22Rv1 (cell line): ENCODE measurements at regions not wholly inside any gene's neighbourhood (a gene's known extent, or its start where the extent isn't known, plus 50 kb on each side); places are given as distances from the start of the nearest gene placed in this dataset.

Experiments used
- ZFX ChIP-seq: fragments of 450-650 bp; IDR thresholded peaks from 2 replicates; pipeline ENCODE4 v1.6.1; 2017; ENCODE audit warnings: antibody characterized with exemption, borderline replicate concordance
- TF ChIP-seq, protein P1 (sequence below): fragments of 450-650 bp; IDR thresholded peaks from 2 replicates; pipeline ENCODE4 v1.5.1; 2017; ENCODE audit warnings: mild to moderate bottlenecking

DNA sequence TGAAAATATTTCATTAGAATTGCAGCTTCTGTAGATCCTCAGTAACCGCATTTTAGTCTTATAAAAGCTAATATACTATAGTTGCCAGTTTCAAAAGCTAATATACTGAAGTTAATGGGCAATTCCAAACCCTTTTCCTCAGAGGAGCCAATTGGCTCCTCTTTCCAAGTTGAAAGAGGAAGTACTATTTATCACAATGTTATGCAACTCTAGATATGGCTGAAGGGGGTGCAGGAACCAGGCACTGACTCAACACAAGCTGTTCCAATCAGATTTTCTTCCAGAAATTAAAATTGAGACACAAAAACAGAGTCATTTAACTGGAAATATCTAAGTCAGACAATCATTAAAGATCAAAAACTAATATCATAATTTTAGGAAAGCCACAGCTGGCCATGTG lies 258.9 kb downstream of the PCDH20 start:
- TF ChIP-seq, protein P1, sequence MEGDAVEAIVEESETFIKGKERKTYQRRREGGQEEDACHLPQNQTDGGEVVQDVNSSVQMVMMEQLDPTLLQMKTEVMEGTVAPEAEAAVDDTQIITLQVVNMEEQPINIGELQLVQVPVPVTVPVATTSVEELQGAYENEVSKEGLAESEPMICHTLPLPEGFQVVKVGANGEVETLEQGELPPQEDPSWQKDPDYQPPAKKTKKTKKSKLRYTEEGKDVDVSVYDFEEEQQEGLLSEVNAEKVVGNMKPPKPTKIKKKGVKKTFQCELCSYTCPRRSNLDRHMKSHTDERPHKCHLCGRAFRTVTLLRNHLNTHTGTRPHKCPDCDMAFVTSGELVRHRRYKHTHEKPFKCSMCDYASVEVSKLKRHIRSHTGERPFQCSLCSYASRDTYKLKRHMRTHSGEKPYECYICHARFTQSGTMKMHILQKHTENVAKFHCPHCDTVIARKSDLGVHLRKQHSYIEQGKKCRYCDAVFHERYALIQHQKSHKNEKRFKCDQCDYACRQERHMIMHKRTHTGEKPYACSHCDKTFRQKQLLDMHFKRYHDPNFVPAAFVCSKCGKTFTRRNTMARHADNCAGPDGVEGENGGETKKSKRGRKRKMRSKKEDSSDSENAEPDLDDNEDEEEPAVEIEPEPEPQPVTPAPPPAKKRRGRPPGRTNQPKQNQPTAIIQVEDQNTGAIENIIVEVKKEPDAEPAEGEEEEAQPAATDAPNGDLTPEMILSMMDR: no peak
- TF ChIP-seq ZFX: no peak
